ENCODE measurements at regions not wholly inside any gene's neighbourhood (a gene's known extent, or its start where the extent isn't known, plus 50 kb on each side); places are given as distances from the start of the nearest gene placed in this dataset.

DNA sequence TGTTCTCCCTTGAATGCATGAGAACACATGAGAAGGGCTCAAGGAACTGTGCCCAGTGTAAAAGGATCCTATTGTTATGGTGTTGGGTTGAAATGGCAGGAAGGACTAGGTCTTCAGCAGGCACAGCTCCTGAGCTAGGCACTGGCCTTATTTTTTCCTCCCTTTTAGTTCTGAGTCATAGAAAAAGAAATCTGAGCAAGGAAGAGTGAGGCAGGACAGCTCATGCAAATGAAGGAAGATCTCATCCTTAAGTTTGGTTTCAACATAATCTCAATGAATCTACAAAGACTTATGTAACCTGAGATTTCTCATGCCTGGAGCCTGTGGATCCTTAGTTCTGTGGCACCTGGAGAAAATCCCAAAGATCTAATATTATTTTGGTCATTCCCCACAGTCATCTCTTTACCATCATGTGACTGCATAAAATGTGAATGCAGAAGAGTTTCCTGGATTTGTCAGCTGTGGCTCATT lies 188.6 kb upstream of the TBL1XR1 start:
- Histone ChIP-seq H4K8ac (ENCODE audit: extremely low read depth, insufficient read depth, low read length) (no peak overlapping the region), H3K79me1 (ENCODE audit: low read depth, low read length) (no peaks in the 10 kb centered on the region), H3K4ac (replicated peaks; ENCODE audit: insufficient read length, low read depth, low read length) (no peak overlapping the region), H3K4me2 (ENCODE audit: insufficient read depth in 1 of 2, low read depth in 2 of 2, low read length in 2 of 2) (no peak overlapping the region), H3K14ac (ENCODE audit: insufficient read length) (no peak overlapping the region), H2BK120ac (replicated peaks; ENCODE audit: low read depth, low read length) (no peak overlapping the region), H2BK12ac (ENCODE audit: low read depth, low read length) (no peak overlapping the region), H3K4me1 (replicated peaks in 1 of 4; ENCODE audit: control insufficient read depth in 3 of 4, insufficient read depth in 4 of 4, low read length in 3 of 4) (peaks cover 0 to 4% (median 0%) of the 10 kb centered on the region in 4 experiments; a peak in 2 of 7 replicates), H3K23me2 (ENCODE audit: low read depth, low read length) (no peaks in the 10 kb centered on the region), H2BK15ac (ENCODE audit: low read length) (no peak overlapping the region), H3K27ac (ENCODE audit: low read depth, low read length) (no peak overlapping the region), H3K4me3 (ENCODE audit: extremely low read depth in 1 of 4, insufficient read depth in 2 of 4, low read depth in 3 of 4, low read length in 4 of 4) (no peak overlapping the region), H3K79me2 (ENCODE audit: control insufficient read depth in 1 of 2, insufficient read depth in 2 of 2, low read length in 2 of 2) (no peaks in the 10 kb centered on the region), H3K36me3 (ENCODE audit: control insufficient read depth in 2 of 4, insufficient read depth in 4 of 4, low read length in 3 of 4) (no peaks in the 10 kb centered on the region), H3K27me3 (replicated peaks in 1 of 4; ENCODE audit: control insufficient read depth in 3 of 4, extremely low read depth in 1 of 4, insufficient read depth in 3 of 4, low read length in 3 of 4) (no peaks in the 10 kb centered on the region), H2BK20ac (ENCODE audit: low read length) (no peak overlapping the region), H3K56ac (replicated peaks; ENCODE audit: insufficient read length, low read depth, low read length) (no peak overlapping the region), H2BK5ac (ENCODE audit: low read depth, low read length) (no peak overlapping the region), H3K9ac (replicated peaks in 1 of 4; ENCODE audit: extremely low read depth in 1 of 4, low read depth in 3 of 4, low read length in 3 of 4) (no peak overlapping the region), H4K20me1 (replicated peaks in 1 of 2; ENCODE audit: control insufficient read depth in 1 of 2, insufficient read depth in 2 of 2, low read length in 2 of 2) (no peaks in the 10 kb centered on the region), H3K23ac (ENCODE audit: insufficient read length) (no peak overlapping the region), H4K5ac (ENCODE audit: insufficient read length, low read depth, low read length) (no peak overlapping the region), H4K91ac (replicated peaks; ENCODE audit: insufficient read length, low read length) (no peak overlapping the region), H3K9me3 (ENCODE audit: insufficient read depth in 2 of 2, low read depth in 1 of 2, low read length in 1 of 2) (no peaks in the 10 kb centered on the region), H2AFZ (ENCODE audit: low read length) (peak overlapping the region; percentile 89), H2AK5ac (ENCODE audit: low read depth, low read length) (no peak overlapping the region), H3K18ac (ENCODE audit: extremely low read depth, low read length) (no peak overlapping the region)
- FAIRE-seq = no peak
- TF ChIP-seq KDM5A (IDR thresholded peaks at IDR 0.05; ENCODE audit: low read length) = no peak
- TF ChIP-seq HDAC2 (IDR thresholded peaks at IDR 0.05; ENCODE audit: borderline replicate concordance in 1 of 2, low read depth in 2 of 2, low read length in 2 of 2) = no peak
- POLR2A ChIA-PET (ENCODE audit: partially characterized antibody) = no interaction called here
- CTCF ChIA-PET (ENCODE audit: partially characterized antibody) = no interaction called here
- DNase-seq (ENCODE audit: low read depth in 1 of 2, low spot score in 2 of 2) = no peak
